ENCODE measurements at regions not wholly inside any gene's neighbourhood (a gene's known extent, or its start where the extent isn't known, plus 50 kb on each side); places are given as distances from the start of the nearest gene placed in this dataset.

DNA sequence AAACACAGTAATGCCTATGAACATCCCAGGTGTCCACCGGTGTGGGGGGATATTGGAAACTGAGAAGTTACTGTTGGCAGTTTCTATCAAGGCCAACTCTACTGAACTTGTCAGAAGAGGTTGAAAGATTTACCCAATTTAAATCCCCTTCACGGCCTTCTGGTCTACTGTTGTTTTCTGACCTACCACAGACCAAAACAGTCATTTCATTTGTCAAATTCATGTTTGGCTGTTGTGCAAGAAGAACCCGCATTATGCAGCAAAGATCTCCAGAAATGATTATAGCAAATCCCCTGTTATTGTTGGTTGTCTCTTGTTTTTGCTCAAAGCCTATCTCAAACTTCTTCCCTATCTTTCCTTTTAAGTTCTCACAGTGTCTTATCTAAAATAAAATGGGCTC is 73.1 kb upstream of the MAF start:
- H3K4me1 ChIP-seq (ENCODE audit: control insufficient read depth, extremely low read depth, insufficient read depth, low read length): no peaks in the 10 kb centered on the region
- H3K36me3 ChIP-seq (ENCODE audit: control insufficient read depth in 2 of 2, extremely low read depth in 1 of 2, insufficient read depth in 2 of 2, low read length in 2 of 2): no peaks in the 10 kb centered on the region
- H3K9ac ChIP-seq (replicated peaks; ENCODE audit: extremely low read depth, insufficient read depth, low read length): no peak overlapping the region
- dilution Hi-C loops (cut with MboI; ENCODE audit: extremely low pct_ligation_motif_present, low sequenced_read_pairs): no loop called here
- TF ChIP-seq JUN (IDR thresholded peaks at IDR 0.05; ENCODE audit: borderline replicate concordance, insufficient read depth, insufficient read length, low read depth) (no peak), FOS (IDR thresholded peaks at IDR 0.05; ENCODE audit: borderline replicate concordance, insufficient read depth, low read length) (no peak), POLR2A (IDR thresholded peaks at IDR 0.05; ENCODE audit: low read depth, low read length) (no peak), MYC (IDR thresholded peaks at IDR 0.05; ENCODE audit: low read depth, low read length) (no peak), GATA2 (IDR thresholded peaks at IDR 0.05; ENCODE audit: insufficient read depth, insufficient read length, low read depth, low read length) (no peak)
- TF ChIP-seq, protein P1, sequence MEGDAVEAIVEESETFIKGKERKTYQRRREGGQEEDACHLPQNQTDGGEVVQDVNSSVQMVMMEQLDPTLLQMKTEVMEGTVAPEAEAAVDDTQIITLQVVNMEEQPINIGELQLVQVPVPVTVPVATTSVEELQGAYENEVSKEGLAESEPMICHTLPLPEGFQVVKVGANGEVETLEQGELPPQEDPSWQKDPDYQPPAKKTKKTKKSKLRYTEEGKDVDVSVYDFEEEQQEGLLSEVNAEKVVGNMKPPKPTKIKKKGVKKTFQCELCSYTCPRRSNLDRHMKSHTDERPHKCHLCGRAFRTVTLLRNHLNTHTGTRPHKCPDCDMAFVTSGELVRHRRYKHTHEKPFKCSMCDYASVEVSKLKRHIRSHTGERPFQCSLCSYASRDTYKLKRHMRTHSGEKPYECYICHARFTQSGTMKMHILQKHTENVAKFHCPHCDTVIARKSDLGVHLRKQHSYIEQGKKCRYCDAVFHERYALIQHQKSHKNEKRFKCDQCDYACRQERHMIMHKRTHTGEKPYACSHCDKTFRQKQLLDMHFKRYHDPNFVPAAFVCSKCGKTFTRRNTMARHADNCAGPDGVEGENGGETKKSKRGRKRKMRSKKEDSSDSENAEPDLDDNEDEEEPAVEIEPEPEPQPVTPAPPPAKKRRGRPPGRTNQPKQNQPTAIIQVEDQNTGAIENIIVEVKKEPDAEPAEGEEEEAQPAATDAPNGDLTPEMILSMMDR (IDR thresholded peaks at IDR 0.05; ENCODE audit: extremely low read depth in 1 of 2, insufficient read depth in 1 of 2, low read depth in 1 of 2, low read length in 2 of 2): no peak
- H3K4me2 ChIP-seq (ENCODE audit: insufficient read depth, low read length): no peak overlapping the region
- H3K79me2 ChIP-seq (ENCODE audit: control insufficient read depth, insufficient read depth, low read length): no peaks in the 10 kb centered on the region
- H3K4me3 ChIP-seq (replicated peaks in 1 of 3; ENCODE audit: insufficient read depth in 1 of 3, low read depth in 1 of 3, low read length in 3 of 3): no peak overlapping the region
- no TSS peak for BruUV-seq (replicated peaks)
- DNase-seq (ENCODE audit: low read depth, low spot score) (no peak), FAIRE-seq (no peak)
- H3K27me3 ChIP-seq (ENCODE audit: control insufficient read depth in 2 of 2, insufficient read depth in 2 of 2, low read length in 2 of 2): no peaks in the 10 kb centered on the region
- no peaks in the 10 kb centered on the region for H3K9me1 ChIP-seq (replicated peaks; ENCODE audit: control insufficient read depth, extremely low read depth, insufficient read depth, low read length)
- no peak overlapping the region for H2AFZ ChIP-seq (ENCODE audit: low read depth, low read length)
- H4K20me1 ChIP-seq (replicated peaks; ENCODE audit: control insufficient read depth, extremely low read depth, insufficient read depth, low read length): no peaks in the 10 kb centered on the region
- ChIA-PET CTCF (no interaction called here), POLR2A (no interaction called here)
- H3K9me3 ChIP-seq (replicated peaks; ENCODE audit: control insufficient read depth, insufficient read depth, low read length): no peaks in the 10 kb centered on the region
- H3K27ac ChIP-seq (ENCODE audit: insufficient read depth, low read depth, low read length): no peak overlapping the region
- intact Hi-C loops (cut with micrococcal nuclease): no loop called here

DNA sequence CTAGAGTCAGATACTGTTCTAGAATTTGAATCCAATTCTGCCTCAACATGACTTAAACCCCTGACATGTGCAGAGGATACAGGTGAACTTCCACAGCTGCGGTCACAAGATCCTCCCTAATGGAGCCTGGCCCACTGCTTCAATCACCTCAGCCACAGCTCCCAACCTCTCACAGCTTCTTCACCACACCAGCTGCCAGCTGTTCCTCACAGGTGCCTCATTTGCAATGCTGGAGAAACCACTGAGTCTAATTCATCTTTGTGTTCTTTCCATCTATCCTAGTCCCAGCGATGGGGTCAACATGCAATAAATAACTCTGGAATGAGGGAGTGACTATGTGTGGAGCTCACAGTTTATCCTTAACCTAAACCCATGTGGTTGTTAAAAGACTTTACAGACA is 72.0 kb upstream of the MAF start:
- Histone ChIP-seq H3K9ac (replicated peaks; ENCODE audit: extremely low read depth, insufficient read depth, low read length) (no peak overlapping the region), H3K27ac (ENCODE audit: insufficient read depth, low read depth, low read length) (no peak overlapping the region), H3K79me2 (ENCODE audit: control insufficient read depth, insufficient read depth, low read length) (no peaks in the 10 kb centered on the region), H4K20me1 (replicated peaks; ENCODE audit: control insufficient read depth, extremely low read depth, insufficient read depth, low read length) (no peaks in the 10 kb centered on the region), H3K9me1 (replicated peaks; ENCODE audit: control insufficient read depth, extremely low read depth, insufficient read depth, low read length) (no peaks in the 10 kb centered on the region), H3K4me3 (replicated peaks in 1 of 3; ENCODE audit: insufficient read depth in 1 of 3, low read depth in 1 of 3, low read length in 3 of 3) (no peak overlapping the region), H3K9me3 (replicated peaks; ENCODE audit: control insufficient read depth, insufficient read depth, low read length) (peaks cover 2% of the 10 kb centered on the region), H3K27me3 (ENCODE audit: control insufficient read depth in 2 of 2, insufficient read depth in 2 of 2, low read length in 2 of 2) (no peaks in the 10 kb centered on the region), H2AFZ (ENCODE audit: low read depth, low read length) (no peak overlapping the region), H3K36me3 (ENCODE audit: control insufficient read depth in 2 of 2, extremely low read depth in 1 of 2, insufficient read depth in 2 of 2, low read length in 2 of 2) (no peaks in the 10 kb centered on the region), H3K4me1 (ENCODE audit: control insufficient read depth, extremely low read depth, insufficient read depth, low read length) (no peaks in the 10 kb centered on the region), H3K4me2 (ENCODE audit: insufficient read depth, low read length) (no peak overlapping the region)
- intact Hi-C loops (cut with micrococcal nuclease) (no loop called here), dilution Hi-C loops (cut with MboI; ENCODE audit: extremely low pct_ligation_motif_present, low sequenced_read_pairs) (no loop called here)
- BruUV-seq (replicated peaks): no TSS peak
- no peak for DNase-seq (ENCODE audit: low read depth, low spot score)
- ChIA-PET POLR2A (no interaction called here), CTCF (no interaction called here)
- TF ChIP-seq, protein P1 (IDR thresholded peaks at IDR 0.05; ENCODE audit: extremely low read depth in 1 of 2, insufficient read depth in 1 of 2, low read depth in 1 of 2, low read length in 2 of 2): no peak
- no peak for TF ChIP-seq JUN (IDR thresholded peaks at IDR 0.05; ENCODE audit: borderline replicate concordance, insufficient read depth, insufficient read length, low read depth)
- no peak for TF ChIP-seq POLR2A (IDR thresholded peaks at IDR 0.05; ENCODE audit: low read depth, low read length)
- no peak for TF ChIP-seq POLR2AphosphoS5 (IDR thresholded peaks at IDR 0.05; ENCODE audit: insufficient read depth, low read depth, low read length)
- no peak for TF ChIP-seq EZH2 (IDR thresholded peaks at IDR 0.05; ENCODE audit: borderline replicate concordance, low read depth, low read length, severe bottlenecking)
- TF ChIP-seq MYC (IDR thresholded peaks at IDR 0.05; ENCODE audit: low read depth, low read length): no peak
- TF ChIP-seq, protein P2, sequence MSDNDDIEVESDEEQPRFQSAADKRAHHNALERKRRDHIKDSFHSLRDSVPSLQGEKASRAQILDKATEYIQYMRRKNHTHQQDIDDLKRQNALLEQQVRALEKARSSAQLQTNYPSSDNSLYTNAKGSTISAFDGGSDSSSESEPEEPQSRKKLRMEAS (IDR thresholded peaks at IDR 0.05; ENCODE audit: insufficient read depth, insufficient read length): no peak
- TF ChIP-seq FOS (IDR thresholded peaks at IDR 0.05; ENCODE audit: borderline replicate concordance, insufficient read depth, low read length): no peak
- TF ChIP-seq GATA2 (IDR thresholded peaks at IDR 0.05; ENCODE audit: insufficient read depth, insufficient read length, low read depth, low read length): no peak
- no peak for FAIRE-seq

All from endothelial cell of umbilical vein (primary cell).